K562 (cell line): ENCODE measurements at regions not wholly inside any gene's neighbourhood (a gene's known extent, or its start where the extent isn't known, plus 50 kb on each side); places are given as distances from the start of the nearest gene placed in this dataset.
"Not testable (repeated sequence)": the region's sequence is repeated elsewhere in the genome, so short reads cannot be mapped to it uniquely, and the experiment has no call there.

Experiments
- ATAC-seq: fragments of 200-7000 bp; cut with Tn5 transposase; 3 replicates; pipeline ENCODE4 v1.9.1; 2020; ENCODE audit warnings: moderate library complexity
- BruUV-seq: library from RNA; stranded (reverse); fragments of 400-500 nt; replicated peaks from 2 replicates; lab custom pipeline; 2021; lab: Mats Ljungman, UMichigan
- CTCF ChIA-PET: fragments of 300-600 bp; formaldehyde crosslinking; extraction: SDS; loops from one replicate; lab custom pipeline; 2021; ENCODE audit warnings: low intra/inter-chr PET ratio; lab: Yijun Ruan, JAX
- POLR2A ChIA-PET: fragments of 300-600, 350-650 bp; sonication (Branson Sonifier 250); formaldehyde crosslinking; extraction: SDS; loops from one replicate; lab custom pipeline; 2021; ENCODE audit warnings: antibody characterized with exemption, inconsistent platforms; lab: Yijun Ruan, JAX
- DNase-seq, 4 experiments: peaks; one replicate each; pipeline versions ENCODE4 v3.0.0 to v3.0.0-alpha.2; 2011 to 2018; ENCODE audit warnings: low spot score in 3 of 4, mixed read lengths in 3 of 4; ENCODE audit errors: extremely low read depth in 1 of 4
- FAIRE-seq: peaks from 2 replicates; lab custom pipeline; 2011; peaks lifted over from hg19 to GRCh38; lab: Jason Lieb, UNC
- H2AFZ ChIP-seq: 2 replicates; pipeline ENCODE4 v1.6.0; 2011; ENCODE audit warnings: low read depth, low read length, control low read depth, inconsistent platforms
- H3K27ac ChIP-seq: fragments of 200-600 bp; 3 replicates; pipeline ENCODE4 v1.8.0; 2011; ENCODE audit warnings: low read depth, mild to moderate bottlenecking, control low read depth, inconsistent platforms, low read length, moderate library complexity, mixed read lengths; ENCODE audit errors: extremely low read depth
- H3K27me3 ChIP-seq, 2 experiments: fragments of 300-600 bp in 1 of 2; 2 replicates in 1 of 2; 3 replicates in 1 of 2; pipeline versions ENCODE4 v1.6.0 to v1.8.0; 2011; ENCODE audit warnings: inconsistent platforms in 2 of 2, low read length in 2 of 2, mild to moderate bottlenecking in 1 of 2, mixed read lengths in 1 of 2, moderate library complexity in 1 of 2; ENCODE audit not compliant: control insufficient read depth in 2 of 2, insufficient read depth in 2 of 2
- H3K36me3 ChIP-seq: fragments of 300-600 bp; 3 replicates; pipeline ENCODE4 v1.8.0; 2011; ENCODE audit warnings: mild to moderate bottlenecking, low read length, inconsistent platforms; ENCODE audit not compliant: control insufficient read depth, insufficient read depth
- H3K4me1 ChIP-seq, 2 experiments: fragments of 200-600 bp in 1 of 2; replicated peaks in 1 of 2; 2 replicates in 1 of 2; 3 replicates in 1 of 2; pipeline versions ENCODE4 v1.5.1 to v1.8.0; 2011; ENCODE audit warnings: inconsistent platforms in 2 of 2, low read length in 2 of 2, mild to moderate bottlenecking in 1 of 2, mixed read lengths in 1 of 2, moderate library complexity in 1 of 2; ENCODE audit not compliant: control insufficient read depth in 2 of 2, insufficient read depth in 2 of 2
- H3K4me2 ChIP-seq: 2 replicates; pipeline ENCODE4 v1.6.1; 2011; ENCODE audit warnings: low read length, control low read depth, inconsistent platforms, mixed read lengths; ENCODE audit not compliant: insufficient read depth
- H3K4me3 ChIP-seq: fragments of 200-600 bp; sonication (generic), shearing (Covaris generic); 2 replicates; pipeline ENCODE4 v1.5.1; 2016; ENCODE audit warnings: control low read depth, inconsistent platforms
- H3K79me2 ChIP-seq: fragments of 200-600 bp; 3 replicates; pipeline ENCODE4 v1.8.0; 2011; ENCODE audit warnings: low read length, inconsistent platforms; ENCODE audit not compliant: control insufficient read depth, insufficient read depth
- H3K9ac ChIP-seq, 2 experiments: 2 replicates each; pipeline versions ENCODE4 v1.6.0 to v1.6.1; 2011; ENCODE audit warnings: low read depth in 2 of 2, low read length in 2 of 2, control low read depth in 1 of 2, inconsistent platforms in 1 of 2, mild to moderate bottlenecking in 1 of 2, mixed read lengths in 1 of 2; ENCODE audit not compliant: insufficient read depth in 1 of 2
- H3K9me1 ChIP-seq: one replicate; pipeline ENCODE4 v1.6.0; 2011; ENCODE audit warnings: inconsistent platforms, mild to moderate bottlenecking, low read length, moderate library complexity; ENCODE audit not compliant: control insufficient read depth, insufficient read depth
- H3K9me3 ChIP-seq: replicated peaks from 2 replicates; pipeline ENCODE4 v1.5.1; 2011; ENCODE audit warnings: low read depth, low read length, inconsistent platforms; ENCODE audit not compliant: control insufficient read depth, insufficient read depth
- H4K20me1 ChIP-seq: replicated peaks from 2 replicates; pipeline ENCODE4 v1.6.1; 2011; ENCODE audit warnings: low read length, inconsistent platforms, mixed read lengths; ENCODE audit not compliant: control insufficient read depth, insufficient read depth
- BRCA1 ChIP-seq, 2 experiments: fragments of 450-650 bp in 1 of 2; sonication (generic) in 1 of 2; formaldehyde crosslinking in 1 of 2; IDR thresholded peaks; 2 replicates each; pipeline versions ENCODE4 v1.5.0 to v1.6.1; 2017 to 2020; ENCODE audit warnings: mild to moderate bottlenecking in 1 of 2, missing genetic modification reagents in 1 of 2
- CSDE1 ChIP-seq, 2 experiments: fragments of 450-650 bp; IDR thresholded peaks; 2 replicates each; pipeline ENCODE4 v1.6.1; 2016; ENCODE audit warnings: mild to moderate bottlenecking in 1 of 2
- KHSRP ChIP-seq: fragments of 450-650 bp; IDR thresholded peaks from 2 replicates; pipeline ENCODE4 v1.6.1; 2017
- MCM7 ChIP-seq, 2 experiments: fragments of 450-650 bp; IDR thresholded peaks; 2 replicates each; pipeline ENCODE4 v1.6.1; 2016 to 2018
- U2AF2 ChIP-seq: fragments of 200-400 bp; formaldehyde crosslinking; optimal IDR thresholded peaks from 2 replicates; pipeline ENCODE3; 2017; ENCODE audit warnings: low read depth, mild to moderate bottlenecking, low read length
- ZNF146 ChIP-seq: IDR thresholded peaks from one replicate; pipeline ENCODE4 v1.6.1; 2018; ENCODE audit warnings: missing compliant biosample characterization; ENCODE audit not compliant: unreplicated experiment
- ZNF707 ChIP-seq: fragments of 250-450 bp; sonication (Bioruptor Pico); conservative IDR thresholded peaks from 2 replicates; pipeline ENCODE4 v1.8.0; 2022; ENCODE audit warnings: inconsistent platforms, mild to moderate bottlenecking, moderate library complexity
- WGBS: fragments of 100-300 bp; shearing (Covaris generic); methylation state at CpG from one replicate; pipeline ENCODE4 v1.1.6; 2016; ENCODE audit warnings: low coverage, mixed read lengths; ENCODE audit not compliant: insufficient coverage; ENCODE audit errors: missing lambda C conversion rate; 5-methylcytosine and 5-hydroxymethylcytosine counted together
- in situ Hi-C: fragments of 300-500 bp; cut with MboI; formaldehyde crosslinking; loops from 4 replicates; pipeline ENCODE4 v1.15.0; 2018; ENCODE audit warnings: inconsistent platforms, mixed read lengths
- intact Hi-C: fragments of 100-400 bp; cut with micrococcal nuclease; formaldehyde crosslinking; loops from 2 replicates; pipeline ENCODE4 v1.14.2; 2022
- TF ChIP-seq, protein P1 (sequence below): IDR thresholded peaks from 2 replicates; pipeline ENCODE4 v1.6.1; 2011; ENCODE audit not compliant: insufficient read length; ENCODE audit errors: extremely low read depth

DNA sequence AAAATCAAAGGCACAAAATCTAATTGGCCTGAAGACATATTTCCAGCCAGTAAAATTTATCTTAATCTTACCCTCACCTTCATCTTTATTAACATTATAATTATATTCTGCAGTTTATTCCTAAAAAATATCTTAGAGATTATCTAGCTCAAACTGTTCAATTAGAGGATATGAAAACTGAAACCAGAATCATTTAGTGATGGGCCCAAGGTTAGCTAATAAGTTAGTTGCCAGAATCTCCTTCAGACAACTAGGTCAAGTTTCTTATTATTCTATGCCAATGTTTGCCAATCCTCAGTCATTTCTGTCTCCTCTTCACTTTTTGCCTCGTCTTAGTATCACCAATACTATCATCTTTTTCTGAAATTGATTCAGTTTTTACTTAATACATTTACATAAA is 56.0 kb upstream of the RASA1 start:
- POLR2A ChIA-PET = no interaction called here

DNA sequence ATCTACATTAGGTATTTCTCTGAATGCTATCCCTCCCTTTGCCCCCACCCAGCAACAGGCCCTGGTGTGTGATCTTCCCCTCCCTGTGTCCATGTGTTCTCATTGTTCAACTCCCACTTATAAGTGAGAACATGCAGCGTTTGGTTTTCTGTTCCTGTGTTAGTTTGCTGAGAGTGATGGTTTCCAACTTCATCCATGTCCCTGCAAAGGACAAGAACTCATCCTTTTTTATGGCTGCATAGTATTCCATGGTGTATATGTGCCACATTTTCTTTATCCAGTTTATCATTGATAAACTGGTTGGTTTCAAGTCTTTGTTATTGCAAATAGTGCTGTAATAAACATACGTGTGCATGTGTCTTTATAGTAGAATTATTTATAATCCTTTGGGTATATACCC is 55.5 kb upstream of the RASA1 start:
- H3K4me3 ChIP-seq, intact Hi-C loops, POLR2A ChIA-PET, H3K9ac ChIP-seq, CTCF ChIA-PET, H3K4me1 ChIP-seq, H2AFZ ChIP-seq, H3K79me2 ChIP-seq, H3K4me2 ChIP-seq, H3K9me1 ChIP-seq, H3K27ac ChIP-seq, DNase-seq, FAIRE-seq, H4K20me1 ChIP-seq, H3K27me3 ChIP-seq, ATAC-seq, H3K36me3 ChIP-seq, in situ Hi-C loops, BruUV-seq, H3K9me3 ChIP-seq: not testable (repeated sequence)
- TF ChIP-seq ZNF146 (CRISPR knock-in tag) = peak; percentile 59
- 0% methylated on average over 2 of the region's 2 CpGs for WGBS

More for the DNA sequence above, 56.0 kb upstream of the RASA1 start:
- Histone ChIP-seq H3K4me2 (no peak overlapping the region), H2AFZ (no peak overlapping the region), H3K4me3 (no peak overlapping the region), H3K27me3 (no peaks in the 10 kb centered on the region; a peak in 1 of 5 replicates), H4K20me1 (no peaks in the 10 kb centered on the region), H3K79me2 (no peaks in the 10 kb centered on the region), H3K36me3 (no peaks in the 10 kb centered on the region), H3K9me1 (no peaks in the 10 kb centered on the region), H3K27ac (no peak overlapping the region), H3K4me1 (no peaks in the 10 kb centered on the region), H3K9me3 (no peaks in the 10 kb centered on the region), H3K9ac (no peak overlapping the region)
- intact Hi-C loops (no loop called here), in situ Hi-C loops (no loop called here)
- no peak for DNase-seq
- TF ChIP-seq MCM7 (IDR thresholded peaks at IDR 0.05) (no peak), KHSRP (no peak), CSDE1 (IDR thresholded peaks at IDR 0.05) (no peak), U2AF2 (no peak), BRCA1 (IDR thresholded peaks at IDR 0.05) (no peak), BRCA1 (CRISPR knock-in tag; IDR thresholded peaks at IDR 0.05) (no peak), ZNF707 (CRISPR knock-in tag) (no peak)
- TF ChIP-seq, protein P1, sequence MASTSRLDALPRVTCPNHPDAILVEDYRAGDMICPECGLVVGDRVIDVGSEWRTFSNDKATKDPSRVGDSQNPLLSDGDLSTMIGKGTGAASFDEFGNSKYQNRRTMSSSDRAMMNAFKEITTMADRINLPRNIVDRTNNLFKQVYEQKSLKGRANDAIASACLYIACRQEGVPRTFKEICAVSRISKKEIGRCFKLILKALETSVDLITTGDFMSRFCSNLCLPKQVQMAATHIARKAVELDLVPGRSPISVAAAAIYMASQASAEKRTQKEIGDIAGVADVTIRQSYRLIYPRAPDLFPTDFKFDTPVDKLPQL = no peak
- CTCF ChIA-PET = no interaction called here
- ATAC-seq = no peak
- 0% methylated on average over 1 of the region's 1 CpG for WGBS
- no peak for FAIRE-seq
- no TSS peak for BruUV-seq

DNA sequence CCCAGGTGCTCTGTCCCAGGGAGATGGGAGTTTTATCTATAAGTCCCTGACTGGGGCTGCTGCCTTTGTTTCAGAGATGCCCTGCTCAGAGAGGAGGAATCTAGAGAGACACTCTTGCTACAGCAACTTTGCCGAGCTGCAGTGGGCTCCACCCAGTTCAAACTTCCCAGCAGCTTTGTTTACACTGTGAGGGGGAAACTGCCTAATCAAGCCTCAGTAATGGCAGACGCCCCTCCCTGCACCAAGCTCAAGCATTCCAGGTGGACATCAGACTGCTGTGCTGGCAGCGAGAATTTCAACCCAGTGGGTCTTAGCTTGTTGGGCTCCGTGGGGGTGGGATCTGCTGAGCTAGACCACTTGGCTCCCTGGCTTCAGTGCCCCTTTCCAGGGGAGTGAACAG is 50.2 kb upstream of the RASA1 start:
- H3K9me1 ChIP-seq, H3K4me3 ChIP-seq, BruUV-seq, H3K79me2 ChIP-seq, H2AFZ ChIP-seq, intact Hi-C loops, H3K36me3 ChIP-seq, H3K9me3 ChIP-seq, ATAC-seq, FAIRE-seq, CTCF ChIA-PET, DNase-seq, H3K9ac ChIP-seq, H3K4me2 ChIP-seq, H3K4me1 ChIP-seq, in situ Hi-C loops, H3K27ac ChIP-seq, H4K20me1 ChIP-seq: not testable (repeated sequence)
- H3K27me3 ChIP-seq = peaks cover 4 to 10% of the 10 kb centered on the region in 2 experiments; a peak in 3 of 5 replicates
- WGBS = 0% methylated on average over 3 of the region's 4 CpGs
- POLR2A ChIA-PET = interaction anchor here (0.7 kb wide), 1 partner anchor 9 kb away, joined by 3 read pairs; no protein-coding TSS in a partner anchor
